Hepatocyte (in vitro differentiated cells): ENCODE measurements at regions not wholly inside any gene's neighbourhood (a gene's known extent, or its start where the extent isn't known, plus 50 kb on each side); places are given as distances from the start of the nearest gene placed in this dataset.

Experiments used
- EZH2 ChIP-seq: fragments of 200-600 bp; sonication (generic); IDR thresholded peaks from 2 replicates; pipeline ENCODE4 v1.6.1; 2016; ENCODE audit warnings: antibody characterized with exemption, mild to moderate bottlenecking, borderline replicate concordance
- TF ChIP-seq, protein P1 (sequence below): fragments of 200-600 bp; sonication (generic); IDR thresholded peaks from 2 replicates; pipeline ENCODE4 v1.5.1; 2016; ENCODE audit warnings: antibody characterized with exemption, mild to moderate bottlenecking; ENCODE audit not compliant: poor library complexity

DNA sequence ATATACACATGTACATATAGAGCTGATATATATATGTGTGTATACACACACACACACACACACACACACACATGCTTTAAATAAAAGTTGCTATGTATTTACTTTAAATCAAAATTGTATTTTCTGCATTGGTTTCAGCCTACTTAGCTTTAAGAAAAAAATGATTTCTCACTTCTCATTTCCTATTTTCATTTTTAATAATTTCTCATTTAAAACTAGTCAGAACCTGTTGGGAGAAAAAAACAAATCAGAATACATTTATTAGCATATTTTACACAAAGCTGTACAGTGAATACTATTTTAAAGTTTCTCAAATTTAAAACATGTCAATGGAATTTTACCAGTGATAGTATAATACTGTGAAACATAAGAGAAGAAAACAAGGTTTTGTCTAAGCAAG, 681.8 kb downstream of the CENPC start:
- TF ChIP-seq, protein P1, sequence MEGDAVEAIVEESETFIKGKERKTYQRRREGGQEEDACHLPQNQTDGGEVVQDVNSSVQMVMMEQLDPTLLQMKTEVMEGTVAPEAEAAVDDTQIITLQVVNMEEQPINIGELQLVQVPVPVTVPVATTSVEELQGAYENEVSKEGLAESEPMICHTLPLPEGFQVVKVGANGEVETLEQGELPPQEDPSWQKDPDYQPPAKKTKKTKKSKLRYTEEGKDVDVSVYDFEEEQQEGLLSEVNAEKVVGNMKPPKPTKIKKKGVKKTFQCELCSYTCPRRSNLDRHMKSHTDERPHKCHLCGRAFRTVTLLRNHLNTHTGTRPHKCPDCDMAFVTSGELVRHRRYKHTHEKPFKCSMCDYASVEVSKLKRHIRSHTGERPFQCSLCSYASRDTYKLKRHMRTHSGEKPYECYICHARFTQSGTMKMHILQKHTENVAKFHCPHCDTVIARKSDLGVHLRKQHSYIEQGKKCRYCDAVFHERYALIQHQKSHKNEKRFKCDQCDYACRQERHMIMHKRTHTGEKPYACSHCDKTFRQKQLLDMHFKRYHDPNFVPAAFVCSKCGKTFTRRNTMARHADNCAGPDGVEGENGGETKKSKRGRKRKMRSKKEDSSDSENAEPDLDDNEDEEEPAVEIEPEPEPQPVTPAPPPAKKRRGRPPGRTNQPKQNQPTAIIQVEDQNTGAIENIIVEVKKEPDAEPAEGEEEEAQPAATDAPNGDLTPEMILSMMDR = no peak
- TF ChIP-seq EZH2 = no peak
